GM13977 (cell line): ENCODE measurements at regions not wholly inside any gene's neighbourhood (a gene's known extent, or its start where the extent isn't known, plus 50 kb on each side); places are given as distances from the start of the nearest gene placed in this dataset.

Source experiments
- DNase-seq: peaks from one replicate; pipeline ENCODE4 v3.0.0; 2012; ENCODE audit warnings: low spot score
- in situ Hi-C: fragments of 300-500 bp; cut with MboI; formaldehyde crosslinking; loops from one replicate; pipeline ENCODE4 v1.12.0; 2022; ENCODE audit warnings: low sequenced_read_pairs, low pct_unique_long_range_greater_than_20kb, mixed read lengths, inconsistent platforms; ENCODE audit not compliant: unreplicated experiment
- TF ChIP-seq, protein P1 (sequence below): IDR thresholded peaks from 2 replicates; pipeline ENCODE4 v1.5.1; 2012; ENCODE audit warnings: mild to moderate bottlenecking, control low read depth; ENCODE audit not compliant: insufficient read depth; ENCODE audit errors: extremely low read depth, missing control alignments

- in situ Hi-C loops, result no loop called here
- DNase-seq, result no peak
Measured at GRCh38 chr21:41006636-41007035, 159.7 kb upstream of the DSCAM start.

GRCh38 chr21:41008351-41008750, 159.6 kb upstream of the BACE2 start:
- TF ChIP-seq, protein P1, sequence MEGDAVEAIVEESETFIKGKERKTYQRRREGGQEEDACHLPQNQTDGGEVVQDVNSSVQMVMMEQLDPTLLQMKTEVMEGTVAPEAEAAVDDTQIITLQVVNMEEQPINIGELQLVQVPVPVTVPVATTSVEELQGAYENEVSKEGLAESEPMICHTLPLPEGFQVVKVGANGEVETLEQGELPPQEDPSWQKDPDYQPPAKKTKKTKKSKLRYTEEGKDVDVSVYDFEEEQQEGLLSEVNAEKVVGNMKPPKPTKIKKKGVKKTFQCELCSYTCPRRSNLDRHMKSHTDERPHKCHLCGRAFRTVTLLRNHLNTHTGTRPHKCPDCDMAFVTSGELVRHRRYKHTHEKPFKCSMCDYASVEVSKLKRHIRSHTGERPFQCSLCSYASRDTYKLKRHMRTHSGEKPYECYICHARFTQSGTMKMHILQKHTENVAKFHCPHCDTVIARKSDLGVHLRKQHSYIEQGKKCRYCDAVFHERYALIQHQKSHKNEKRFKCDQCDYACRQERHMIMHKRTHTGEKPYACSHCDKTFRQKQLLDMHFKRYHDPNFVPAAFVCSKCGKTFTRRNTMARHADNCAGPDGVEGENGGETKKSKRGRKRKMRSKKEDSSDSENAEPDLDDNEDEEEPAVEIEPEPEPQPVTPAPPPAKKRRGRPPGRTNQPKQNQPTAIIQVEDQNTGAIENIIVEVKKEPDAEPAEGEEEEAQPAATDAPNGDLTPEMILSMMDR, result no peak
- in situ Hi-C loops, result no loop called here
- DNase-seq, result no peak

More at GRCh38 chr21:41006636-41007035, 159.7 kb upstream of the DSCAM start:
- TF ChIP-seq, protein P1, result no peak

GRCh38 chr21:41008974-41009373, 159.0 kb upstream of the BACE2 start:
- in situ Hi-C loops, result no loop called here
- TF ChIP-seq, protein P1, result no peak
- DNase-seq, result no peak

GRCh38 chr21:41009398-41010100, 158.4 kb upstream of the BACE2 start:
- no peak for DNase-seq
- TF ChIP-seq, protein P1, result no peak
- in situ Hi-C loops, result no loop called here

- in situ Hi-C loops, result no loop called here
- TF ChIP-seq, protein P1, result no peak
- DNase-seq, result no peak
Measured at GRCh38 chr21:41010101-41010435, 157.9 kb upstream of the BACE2 start.

GRCh38 chr21:41011098-41011731, 156.7 kb upstream of the BACE2 start:
- TF ChIP-seq, protein P1, result no peak
- in situ Hi-C loops, result no loop called here
- no peak for DNase-seq

GRCh38 chr21:41011951-41012366, 156.0 kb upstream of the BACE2 start:
- in situ Hi-C loops, result no loop called here
- DNase-seq, result no peak
- TF ChIP-seq, protein P1, result no peak
